Hematopoietic multipotent progenitor cell treated with erythropoietin and hydrocortisone succinate and interleukin-3 and kit ligand, for 4 days (in vitro differentiated cells): ENCODE measurements at regions not wholly inside any gene's neighbourhood (a gene's known extent, or its start where the extent isn't known, plus 50 kb on each side); places are given as distances from the start of the nearest gene placed in this dataset.

ENCODE experiments used
- DNase-seq: peaks from one replicate; pipeline ENCODE4 v3.0.0-alpha.2; 2015

GRCh38 chr2:111678161-111678560, 205.8 kb downstream of the ANAPC1 start:
- DNase-seq, result no peak

GRCh38 chr2:111678651-111679050, 205.3 kb downstream of the ANAPC1 start:
- no peak for DNase-seq

GRCh38 chr2:111679202-111679601, 204.8 kb downstream of the ANAPC1 start:
- DNase-seq, result peak; percentile 68

- no peak for DNase-seq
Observed at GRCh38 chr2:111684611-111685010, 199.4 kb downstream of the ANAPC1 start.

GRCh38 chr2:111685342-111685741, 198.7 kb downstream of the ANAPC1 start:
- no peak for DNase-seq

- no peak for DNase-seq
Observed at GRCh38 chr2:111686994-111687393, 197.0 kb downstream of the ANAPC1 start.

GRCh38 chr2:111687911-111688310, 196.1 kb downstream of the ANAPC1 start:
- DNase-seq, result no peak

- no peak for DNase-seq
Observed at GRCh38 chr2:111688482-111688881, 195.5 kb downstream of the ANAPC1 start.

GRCh38 chr2:111689174-111689573, 194.8 kb downstream of the ANAPC1 start:
- no peak for DNase-seq

GRCh38 chr2:111689941-111690340, 194.1 kb downstream of the ANAPC1 start:
- no peak for DNase-seq

GRCh38 chr2:111691164-111691875, 192.7 kb downstream of the ANAPC1 start:
- no peak for DNase-seq

GRCh38 chr2:111692311-111692710, 191.7 kb downstream of the ANAPC1 start:
- no peak for DNase-seq

GRCh38 chr2:111694700-111695101, 189.3 kb downstream of the ANAPC1 start:
- DNase-seq, result peak; percentile 71

- no peak for DNase-seq
Observed at GRCh38 chr2:111695441-111696007, 188.5 kb downstream of the ANAPC1 start.

- no peak for DNase-seq
Observed at GRCh38 chr2:111696226-111696625, 187.8 kb downstream of the ANAPC1 start.

- peak; percentile 64 for DNase-seq
Observed at GRCh38 chr2:111697560-111697959, 186.4 kb downstream of the ANAPC1 start.

GRCh38 chr2:111698089-111698488, 185.9 kb downstream of the ANAPC1 start:
- DNase-seq, result no peak

- DNase-seq, result peak; percentile 97
Observed at GRCh38 chr2:111698743-111699554, 185.0 kb downstream of the ANAPC1 start.

- no peak for DNase-seq
Observed at GRCh38 chr2:111701266-111701665, 182.7 kb downstream of the ANAPC1 start.

GRCh38 chr2:111701798-111702118, 182.2 kb downstream of the ANAPC1 start:
- no peak for DNase-seq

GRCh38 chr2:111702119-111702803, 181.7 kb downstream of the ANAPC1 start:
- peak; percentile 89 for DNase-seq

GRCh38 chr2:111702804-111703196, 181.2 kb downstream of the ANAPC1 start:
- no peak for DNase-seq

- no peak for DNase-seq
Observed at GRCh38 chr2:111703759-111704158, 180.2 kb downstream of the ANAPC1 start.

GRCh38 chr2:111704246-111704645, 179.7 kb downstream of the ANAPC1 start:
- peak; percentile 16 for DNase-seq
